GM12864 (cell line): ENCODE measurements at regions not wholly inside any gene's neighbourhood (a gene's known extent, or its start where the extent isn't known, plus 50 kb on each side); places are given as distances from the start of the nearest gene placed in this dataset.
"Not testable (repeated sequence)": the region's sequence is repeated elsewhere in the genome, so short reads cannot be mapped to it uniquely, and the experiment has no call there.

Experiments used
- DNase-seq: peaks from one replicate; pipeline ENCODE4 v3.0.0-alpha.2; 2011; ENCODE audit warnings: low read depth
- H3K4me3 ChIP-seq: 2 replicates; pipeline ENCODE4 v1.5.1; 2011; ENCODE audit warnings: mild to moderate bottlenecking, low read depth, low read length, control low read depth
- TF ChIP-seq, protein P1 (sequence below): IDR thresholded peaks from 2 replicates; pipeline ENCODE4 v1.5.1; 2011; ENCODE audit warnings: low read depth, mild to moderate bottlenecking, moderate library complexity, low read length, control low read depth, inconsistent platforms; ENCODE audit errors: missing control alignments

DNA sequence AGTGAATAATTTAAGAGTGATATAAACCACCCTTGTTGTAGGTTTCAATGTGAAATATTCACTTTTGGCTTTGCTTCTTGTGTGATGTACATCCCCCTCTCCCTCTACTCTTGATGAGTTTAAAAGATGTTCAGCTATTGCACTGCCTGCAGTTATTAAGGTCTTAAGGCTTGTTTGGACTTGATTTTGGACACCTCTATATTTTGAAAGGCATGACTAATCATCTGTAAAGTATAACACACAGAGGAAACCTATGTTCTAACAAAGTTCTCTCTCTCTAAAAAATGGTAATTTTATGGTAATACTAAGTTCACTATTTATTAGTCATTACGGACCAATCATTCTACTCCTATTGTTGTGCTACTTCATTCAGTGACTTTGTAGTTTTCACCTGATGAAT is 1719.9 kb downstream of the GRIK2 start:
- DNase-seq: no peak
- H3K4me3 ChIP-seq: no peak overlapping the region

GRCh38 chr6:103107985-103108384 is 1714.5 kb downstream of the GRIK2 start:
- TF ChIP-seq, protein P1, sequence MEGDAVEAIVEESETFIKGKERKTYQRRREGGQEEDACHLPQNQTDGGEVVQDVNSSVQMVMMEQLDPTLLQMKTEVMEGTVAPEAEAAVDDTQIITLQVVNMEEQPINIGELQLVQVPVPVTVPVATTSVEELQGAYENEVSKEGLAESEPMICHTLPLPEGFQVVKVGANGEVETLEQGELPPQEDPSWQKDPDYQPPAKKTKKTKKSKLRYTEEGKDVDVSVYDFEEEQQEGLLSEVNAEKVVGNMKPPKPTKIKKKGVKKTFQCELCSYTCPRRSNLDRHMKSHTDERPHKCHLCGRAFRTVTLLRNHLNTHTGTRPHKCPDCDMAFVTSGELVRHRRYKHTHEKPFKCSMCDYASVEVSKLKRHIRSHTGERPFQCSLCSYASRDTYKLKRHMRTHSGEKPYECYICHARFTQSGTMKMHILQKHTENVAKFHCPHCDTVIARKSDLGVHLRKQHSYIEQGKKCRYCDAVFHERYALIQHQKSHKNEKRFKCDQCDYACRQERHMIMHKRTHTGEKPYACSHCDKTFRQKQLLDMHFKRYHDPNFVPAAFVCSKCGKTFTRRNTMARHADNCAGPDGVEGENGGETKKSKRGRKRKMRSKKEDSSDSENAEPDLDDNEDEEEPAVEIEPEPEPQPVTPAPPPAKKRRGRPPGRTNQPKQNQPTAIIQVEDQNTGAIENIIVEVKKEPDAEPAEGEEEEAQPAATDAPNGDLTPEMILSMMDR: no peak
- no peak for DNase-seq
- H3K4me3 ChIP-seq: no peak overlapping the region

More for the DNA sequence above, 1719.9 kb downstream of the GRIK2 start:
- TF ChIP-seq, protein P1: no peak

- TF ChIP-seq, protein P1: no peak
- H3K4me3 ChIP-seq: no peak overlapping the region
- DNase-seq: no peak
These were observed 1712.2 kb downstream of the GRIK2 start for GRCh38 chr6:103105686-103106085.

DNA sequence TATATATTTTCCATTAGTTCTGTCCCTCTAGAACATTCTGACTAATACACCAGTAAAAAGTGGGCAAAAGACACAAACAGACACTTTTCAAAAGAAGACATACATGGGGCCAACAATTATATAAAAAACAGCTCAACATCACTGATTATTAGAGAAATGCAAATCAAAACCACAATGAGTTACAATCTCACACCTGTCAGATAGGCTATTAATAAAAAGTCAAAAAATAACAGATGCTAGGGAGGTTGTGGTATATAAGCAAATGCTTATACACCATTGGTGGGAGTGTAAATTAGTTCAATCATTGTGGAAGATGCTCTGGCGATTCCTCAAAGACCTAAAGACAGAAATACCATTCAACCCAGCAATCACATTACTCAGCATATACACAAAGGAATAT is 1707.8 kb downstream of the GRIK2 start:
- no peak overlapping the region for H3K4me3 ChIP-seq
- DNase-seq: no peak
- TF ChIP-seq, protein P1: no peak

- not testable (repeated sequence) for H3K4me3 ChIP-seq, DNase-seq
These were observed 1698.9 kb downstream of the GRIK2 start for GRCh38 chr6:103092414-103092813.

DNA sequence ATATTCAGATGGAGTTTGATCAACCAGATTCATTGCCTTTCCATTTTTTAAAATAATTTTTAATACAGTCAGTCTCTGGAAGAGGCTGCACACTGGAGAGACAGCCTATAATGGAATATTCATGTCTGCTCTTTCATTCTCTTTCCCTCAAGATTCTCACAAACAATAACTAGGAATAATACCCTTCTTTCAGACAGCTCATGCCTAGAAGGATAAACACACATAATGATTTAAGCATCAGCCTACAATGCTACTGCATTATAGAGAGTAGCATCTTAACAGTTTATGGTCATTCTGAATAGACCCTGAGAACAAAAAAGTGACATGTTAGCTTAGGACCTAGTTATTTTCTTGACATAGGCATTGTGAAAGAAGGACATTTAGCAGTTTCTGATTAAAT is 1692.3 kb downstream of the GRIK2 start:
- DNase-seq: no peak
- H3K4me3 ChIP-seq: no peak overlapping the region
- TF ChIP-seq, protein P1: no peak

DNA sequence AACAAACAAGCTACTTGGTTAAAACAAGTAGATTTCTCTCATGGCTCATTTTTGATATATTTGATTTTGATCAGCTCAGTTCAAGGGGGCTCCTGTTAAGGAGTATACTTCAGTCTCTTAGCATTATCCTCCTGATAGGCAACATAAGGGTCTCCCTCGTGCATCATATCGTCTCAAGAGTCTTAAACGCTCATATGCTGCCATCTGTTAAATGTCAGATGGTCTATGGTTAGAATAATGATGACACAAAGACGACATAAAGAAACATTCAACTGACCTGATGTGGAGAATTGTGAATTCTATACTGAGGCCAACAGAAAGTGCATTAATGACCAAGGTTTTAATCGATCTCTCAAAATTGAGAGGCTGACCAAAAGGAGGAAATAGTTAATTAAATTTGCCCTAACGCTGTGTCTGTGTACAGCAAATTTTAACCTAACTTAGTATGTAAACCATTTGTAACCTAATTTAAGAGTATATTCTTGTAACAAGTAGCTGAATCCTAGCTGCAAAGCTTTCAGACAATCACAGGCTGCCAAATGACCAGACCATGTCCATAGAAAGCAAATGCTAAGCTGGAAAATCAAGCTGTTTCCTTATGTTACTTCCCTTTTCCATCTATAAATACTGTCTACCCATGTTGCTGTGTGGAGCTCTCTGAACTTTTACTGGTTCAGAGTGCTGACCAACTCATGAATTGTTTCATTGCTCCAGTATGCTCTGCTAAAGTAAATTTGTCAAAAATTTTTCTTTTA is 1688.5 kb downstream of the GRIK2 start:
- TF ChIP-seq, protein P1: no peak
- DNase-seq: no peak
- no peak overlapping the region for H3K4me3 ChIP-seq
